ENCODE measurements at regions not wholly inside any gene's neighbourhood (a gene's known extent, or its start where the extent isn't known, plus 50 kb on each side); places are given as distances from the start of the nearest gene placed in this dataset.

- TF ChIP-seq POLR2A (IDR thresholded peaks at IDR 0.05): no peak
- TF ChIP-seq CTCF (IDR thresholded peaks at IDR 0.05 in 8 of 11, conservative IDR thresholded peaks at IDR 0.05 in 3 of 11): no peak
- no peak for TF ChIP-seq POLR2AphosphoS5 (IDR thresholded peaks at IDR 0.05)
Observed at GRCh38 chr4:1541449-1542225, 135.4 kb upstream of the NKX1-1 start.
